ENCODE measurements at regions not wholly inside any gene's neighbourhood (a gene's known extent, or its start where the extent isn't known, plus 50 kb on each side); places are given as distances from the start of the nearest gene placed in this dataset.
"Not testable (repeated sequence)": the region's sequence is repeated elsewhere in the genome, so short reads cannot be mapped to it uniquely, and the experiment has no call there.

GRCh38 chr21:13876999-13877398, 267.4 kb downstream of the POTED start:
- H3K27ac ChIP-seq (ENCODE audit: low read depth, low read length); H3K36me3 ChIP-seq (ENCODE audit: control insufficient read depth in 1 of 2, insufficient read depth in 2 of 2, low read length in 2 of 2); H3K27me3 ChIP-seq (ENCODE audit: control insufficient read depth in 1 of 2, insufficient read depth in 2 of 2, low read length in 2 of 2); H3K4me1 ChIP-seq (ENCODE audit: control insufficient read depth in 1 of 2, insufficient read depth in 2 of 2, low read length in 2 of 2); H3K9ac ChIP-seq (ENCODE audit: low read depth in 1 of 2, low read length in 2 of 2); H3K9me3 ChIP-seq (ENCODE audit: control insufficient read depth in 1 of 2, low read length in 2 of 2); H3K4me3 ChIP-seq (ENCODE audit: low read depth in 1 of 2, low read length in 2 of 2): not testable (repeated sequence)

DNA sequence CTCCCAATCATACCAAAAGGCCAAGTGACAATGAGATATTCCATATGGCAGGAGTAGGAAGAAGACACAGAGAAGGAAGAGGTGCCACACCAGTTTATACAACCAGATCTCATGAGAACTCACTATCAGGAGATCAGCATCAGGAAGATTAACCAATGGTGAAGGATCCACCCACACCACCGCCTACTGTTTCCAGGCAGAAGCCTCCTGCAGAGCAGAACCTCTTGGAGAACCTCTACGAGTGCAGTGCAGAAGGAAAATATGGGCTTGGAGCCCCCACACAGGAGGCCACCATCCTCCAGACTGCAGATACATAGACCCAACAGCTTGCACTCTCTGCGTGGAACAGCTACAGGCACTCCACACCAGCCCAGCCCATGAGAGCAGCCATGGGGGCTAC, 264.4 kb downstream of the POTED start:
- H3K4me1 ChIP-seq (ENCODE audit: control insufficient read depth in 1 of 2, insufficient read depth in 2 of 2, low read length in 2 of 2); H3K4me3 ChIP-seq (ENCODE audit: low read depth in 1 of 2, low read length in 2 of 2); H3K9me3 ChIP-seq (ENCODE audit: control insufficient read depth in 1 of 2, low read length in 2 of 2); H3K9ac ChIP-seq (ENCODE audit: low read depth in 1 of 2, low read length in 2 of 2); H3K36me3 ChIP-seq (ENCODE audit: control insufficient read depth in 1 of 2, insufficient read depth in 2 of 2, low read length in 2 of 2); H3K27me3 ChIP-seq (ENCODE audit: control insufficient read depth in 1 of 2, insufficient read depth in 2 of 2, low read length in 2 of 2); H3K27ac ChIP-seq (ENCODE audit: low read depth, low read length): not testable (repeated sequence)

- no peaks in the 10 kb centered on the region for H3K36me3 ChIP-seq (ENCODE audit: control insufficient read depth in 1 of 2, insufficient read depth in 2 of 2, low read length in 2 of 2)
- H3K9me3 ChIP-seq (ENCODE audit: control insufficient read depth in 1 of 2, low read length in 2 of 2): peaks cover 0 to 6% of the 10 kb centered on the region in 2 donors
- H3K4me3 ChIP-seq (ENCODE audit: low read depth in 1 of 2, low read length in 2 of 2): no peak overlapping the region
- H3K4me1 ChIP-seq (ENCODE audit: control insufficient read depth in 1 of 2, insufficient read depth in 2 of 2, low read length in 2 of 2): no peaks in the 10 kb centered on the region
- no peak overlapping the region for H3K27ac ChIP-seq (ENCODE audit: low read depth, low read length)
- no peak overlapping the region for H3K9ac ChIP-seq (ENCODE audit: low read depth in 1 of 2, low read length in 2 of 2)
- no peaks in the 10 kb centered on the region for H3K27me3 ChIP-seq (ENCODE audit: control insufficient read depth in 1 of 2, insufficient read depth in 2 of 2, low read length in 2 of 2)
Observed at GRCh38 chr21:13854638-13855037, 245.1 kb downstream of the POTED start.

DNA sequence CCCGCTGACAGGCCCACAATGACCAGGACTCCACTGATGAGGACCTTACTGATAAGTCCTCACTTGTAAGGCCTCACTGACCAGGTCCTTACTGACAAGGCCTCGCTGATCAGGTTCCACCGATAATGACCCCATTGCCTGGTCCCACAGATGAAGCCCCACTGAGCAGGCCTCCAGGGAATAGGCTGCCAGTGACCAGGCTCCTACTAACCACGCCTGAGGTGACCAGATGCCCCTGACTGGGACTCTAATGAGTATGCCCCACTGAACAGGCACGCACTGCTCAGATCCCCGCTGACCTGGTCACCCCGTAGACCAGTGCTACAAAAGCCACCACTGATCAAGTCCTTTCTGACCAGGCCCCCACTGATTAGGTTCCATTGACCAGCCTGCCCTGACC, 241.2 kb downstream of the POTED start:
- H3K9me3 ChIP-seq (ENCODE audit: control insufficient read depth in 1 of 2, low read length in 2 of 2); H3K36me3 ChIP-seq (ENCODE audit: control insufficient read depth in 1 of 2, insufficient read depth in 2 of 2, low read length in 2 of 2); H3K9ac ChIP-seq (ENCODE audit: low read depth in 1 of 2, low read length in 2 of 2): not testable (repeated sequence)

DNA sequence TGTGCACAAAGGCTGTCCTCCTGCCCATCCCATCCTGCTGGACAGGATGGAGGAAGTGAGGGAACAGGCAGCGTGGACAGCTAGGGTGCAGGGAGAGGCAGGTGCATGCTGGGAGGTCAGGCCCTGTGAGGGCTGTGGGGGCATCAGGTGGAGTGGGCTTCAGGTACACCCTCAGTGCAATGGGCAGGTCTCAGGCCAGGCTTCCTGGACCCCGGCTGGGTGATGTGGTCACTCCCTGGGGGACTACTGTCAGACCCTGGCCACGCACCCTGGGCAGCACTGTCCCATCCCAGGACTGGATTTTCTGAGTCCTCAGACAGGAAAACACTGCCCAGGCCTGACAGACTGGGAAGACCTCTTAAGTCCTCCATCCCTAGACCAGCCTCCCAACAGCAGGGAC, 239.9 kb downstream of the POTED start:
- not testable (repeated sequence) for H3K9ac ChIP-seq (ENCODE audit: low read depth in 1 of 2, low read length in 2 of 2); H3K36me3 ChIP-seq (ENCODE audit: control insufficient read depth in 1 of 2, insufficient read depth in 2 of 2, low read length in 2 of 2); H3K27ac ChIP-seq (ENCODE audit: low read depth, low read length); H3K4me1 ChIP-seq (ENCODE audit: control insufficient read depth in 1 of 2, insufficient read depth in 2 of 2, low read length in 2 of 2); H3K4me3 ChIP-seq (ENCODE audit: low read depth in 1 of 2, low read length in 2 of 2); H3K27me3 ChIP-seq (ENCODE audit: control insufficient read depth in 1 of 2, insufficient read depth in 2 of 2, low read length in 2 of 2); H3K9me3 ChIP-seq (ENCODE audit: control insufficient read depth in 1 of 2, low read length in 2 of 2)

More for the DNA sequence above, 241.2 kb downstream of the POTED start:
- not testable (repeated sequence) for H3K4me1 ChIP-seq (ENCODE audit: control insufficient read depth in 1 of 2, insufficient read depth in 2 of 2, low read length in 2 of 2); H3K27me3 ChIP-seq (ENCODE audit: control insufficient read depth in 1 of 2, insufficient read depth in 2 of 2, low read length in 2 of 2); H3K27ac ChIP-seq (ENCODE audit: low read depth, low read length); H3K4me3 ChIP-seq (ENCODE audit: low read depth in 1 of 2, low read length in 2 of 2)

- H3K27ac ChIP-seq (ENCODE audit: low read depth, low read length); H3K36me3 ChIP-seq (ENCODE audit: control insufficient read depth in 1 of 2, insufficient read depth in 2 of 2, low read length in 2 of 2); H3K9ac ChIP-seq (ENCODE audit: low read depth in 1 of 2, low read length in 2 of 2); H3K9me3 ChIP-seq (ENCODE audit: control insufficient read depth in 1 of 2, low read length in 2 of 2); H3K4me3 ChIP-seq (ENCODE audit: low read depth in 1 of 2, low read length in 2 of 2); H3K27me3 ChIP-seq (ENCODE audit: control insufficient read depth in 1 of 2, insufficient read depth in 2 of 2, low read length in 2 of 2); H3K4me1 ChIP-seq (ENCODE audit: control insufficient read depth in 1 of 2, insufficient read depth in 2 of 2, low read length in 2 of 2): not testable (repeated sequence)
Observed at GRCh38 chr21:13846718-13847117, 237.1 kb downstream of the POTED start.

- H3K27ac ChIP-seq (ENCODE audit: low read depth, low read length); H3K36me3 ChIP-seq (ENCODE audit: control insufficient read depth in 1 of 2, insufficient read depth in 2 of 2, low read length in 2 of 2); H3K9me3 ChIP-seq (ENCODE audit: control insufficient read depth in 1 of 2, low read length in 2 of 2): not testable (repeated sequence)
Observed at GRCh38 chr21:13844574-13844973, 235.0 kb downstream of the POTED start.

DNA sequence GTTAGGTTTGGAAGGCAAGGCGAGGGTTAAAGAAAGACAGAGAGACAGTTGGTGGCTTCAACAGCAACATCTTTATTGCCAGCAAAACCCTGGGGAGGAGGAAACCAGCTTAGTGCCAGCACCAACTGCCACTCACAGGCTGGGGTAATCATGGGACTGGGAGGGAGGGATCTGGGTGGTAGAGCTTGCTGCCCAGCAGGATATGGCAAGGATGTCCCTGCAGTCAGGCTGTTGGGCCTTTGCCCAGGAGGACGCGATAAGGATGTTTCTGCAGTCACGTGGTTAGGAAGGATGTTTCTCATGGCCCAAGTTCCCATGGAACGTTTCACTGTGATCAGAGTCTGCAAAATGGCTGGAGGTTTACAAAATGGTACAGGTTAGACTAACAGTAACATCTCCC, 233.5 kb downstream of the POTED start:
- H3K4me3 ChIP-seq (ENCODE audit: low read depth in 1 of 2, low read length in 2 of 2); H3K4me1 ChIP-seq (ENCODE audit: control insufficient read depth in 1 of 2, insufficient read depth in 2 of 2, low read length in 2 of 2); H3K27me3 ChIP-seq (ENCODE audit: control insufficient read depth in 1 of 2, insufficient read depth in 2 of 2, low read length in 2 of 2); H3K9me3 ChIP-seq (ENCODE audit: control insufficient read depth in 1 of 2, low read length in 2 of 2); H3K27ac ChIP-seq (ENCODE audit: low read depth, low read length); H3K9ac ChIP-seq (ENCODE audit: low read depth in 1 of 2, low read length in 2 of 2); H3K36me3 ChIP-seq (ENCODE audit: control insufficient read depth in 1 of 2, insufficient read depth in 2 of 2, low read length in 2 of 2): not testable (repeated sequence)

More at GRCh38 chr21:13844574-13844973, 235.0 kb downstream of the POTED start:
- not testable (repeated sequence) for H3K4me1 ChIP-seq (ENCODE audit: control insufficient read depth in 1 of 2, insufficient read depth in 2 of 2, low read length in 2 of 2); H3K4me3 ChIP-seq (ENCODE audit: low read depth in 1 of 2, low read length in 2 of 2); H3K27me3 ChIP-seq (ENCODE audit: control insufficient read depth in 1 of 2, insufficient read depth in 2 of 2, low read length in 2 of 2); H3K9ac ChIP-seq (ENCODE audit: low read depth in 1 of 2, low read length in 2 of 2)

DNA sequence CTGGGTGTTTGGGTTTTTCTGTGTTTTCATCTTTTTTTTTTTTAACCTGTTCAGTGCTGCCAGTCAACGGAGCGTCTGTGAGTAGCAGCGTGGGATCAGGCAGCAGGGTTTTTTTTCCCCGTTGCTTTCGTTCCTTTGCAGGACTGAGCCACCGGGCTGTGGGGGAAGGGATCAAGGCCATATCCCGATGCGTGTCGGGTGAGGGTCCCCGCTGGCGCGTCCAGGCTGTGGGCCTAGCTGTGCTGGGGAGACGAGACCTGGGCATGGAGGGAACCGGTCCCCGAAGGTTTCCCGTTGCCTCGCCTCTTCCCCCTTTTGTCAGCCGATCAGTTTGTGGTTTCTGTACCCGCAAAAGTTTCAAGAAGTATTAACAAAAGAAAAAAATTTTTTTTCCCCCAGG, 218.1 kb downstream of the POTED start:
- not testable (repeated sequence) for H3K27me3 ChIP-seq (ENCODE audit: control insufficient read depth in 1 of 2, insufficient read depth in 2 of 2, low read length in 2 of 2); H3K27ac ChIP-seq (ENCODE audit: low read depth, low read length); H3K36me3 ChIP-seq (ENCODE audit: control insufficient read depth in 1 of 2, insufficient read depth in 2 of 2, low read length in 2 of 2); H3K4me1 ChIP-seq (ENCODE audit: control insufficient read depth in 1 of 2, insufficient read depth in 2 of 2, low read length in 2 of 2); H3K9me3 ChIP-seq (ENCODE audit: control insufficient read depth in 1 of 2, low read length in 2 of 2); H3K4me3 ChIP-seq (ENCODE audit: low read depth in 1 of 2, low read length in 2 of 2); H3K9ac ChIP-seq (ENCODE audit: low read depth in 1 of 2, low read length in 2 of 2)

DNA sequence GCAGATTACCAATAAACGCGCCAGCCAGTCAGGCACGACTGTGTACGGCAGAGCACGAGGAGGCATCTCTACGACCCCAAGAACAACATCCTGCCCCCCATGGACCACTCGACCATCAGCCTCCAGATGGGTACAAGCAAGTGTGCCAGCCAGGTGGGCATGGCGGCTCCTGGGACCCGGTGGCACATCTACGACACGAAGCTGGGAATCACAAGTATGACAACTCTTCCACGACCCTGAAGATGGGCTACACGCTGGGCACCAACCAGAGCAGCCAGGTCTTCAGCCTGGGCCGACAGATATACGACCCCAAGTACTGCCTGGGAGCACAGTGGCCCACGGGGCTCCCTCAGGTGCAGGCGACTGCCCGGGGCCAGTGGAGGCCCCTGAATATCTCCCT, 217.6 kb downstream of the POTED start:
- Histone ChIP-seq H3K27ac (ENCODE audit: low read depth, low read length) (no peak overlapping the region), H3K27me3 (ENCODE audit: control insufficient read depth in 1 of 2, insufficient read depth in 2 of 2, low read length in 2 of 2) (no peaks in the 10 kb centered on the region), H3K9me3 (ENCODE audit: control insufficient read depth in 1 of 2, low read length in 2 of 2) (peaks cover 3 to 6% of the 10 kb centered on the region in 2 donors), H3K4me3 (ENCODE audit: low read depth in 1 of 2, low read length in 2 of 2) (no peak overlapping the region), H3K36me3 (ENCODE audit: control insufficient read depth in 1 of 2, insufficient read depth in 2 of 2, low read length in 2 of 2) (no peaks in the 10 kb centered on the region), H3K9ac (ENCODE audit: low read depth in 1 of 2, low read length in 2 of 2) (no peak overlapping the region), H3K4me1 (ENCODE audit: control insufficient read depth in 1 of 2, insufficient read depth in 2 of 2, low read length in 2 of 2) (no peaks in the 10 kb centered on the region)

- not testable (repeated sequence) for H3K9ac ChIP-seq (ENCODE audit: low read depth in 1 of 2, low read length in 2 of 2); H3K4me1 ChIP-seq (ENCODE audit: control insufficient read depth in 1 of 2, insufficient read depth in 2 of 2, low read length in 2 of 2); H3K27ac ChIP-seq (ENCODE audit: low read depth, low read length); H3K4me3 ChIP-seq (ENCODE audit: low read depth in 1 of 2, low read length in 2 of 2); H3K9me3 ChIP-seq (ENCODE audit: control insufficient read depth in 1 of 2, low read length in 2 of 2); H3K36me3 ChIP-seq (ENCODE audit: control insufficient read depth in 1 of 2, insufficient read depth in 2 of 2, low read length in 2 of 2); H3K27me3 ChIP-seq (ENCODE audit: control insufficient read depth in 1 of 2, insufficient read depth in 2 of 2, low read length in 2 of 2)
Observed at GRCh38 chr21:13826511-13826910, 216.9 kb downstream of the POTED start.
